ENCODE measurements at regions not wholly inside any gene's neighbourhood (a gene's known extent, or its start where the extent isn't known, plus 50 kb on each side); places are given as distances from the start of the nearest gene placed in this dataset.

DNA sequence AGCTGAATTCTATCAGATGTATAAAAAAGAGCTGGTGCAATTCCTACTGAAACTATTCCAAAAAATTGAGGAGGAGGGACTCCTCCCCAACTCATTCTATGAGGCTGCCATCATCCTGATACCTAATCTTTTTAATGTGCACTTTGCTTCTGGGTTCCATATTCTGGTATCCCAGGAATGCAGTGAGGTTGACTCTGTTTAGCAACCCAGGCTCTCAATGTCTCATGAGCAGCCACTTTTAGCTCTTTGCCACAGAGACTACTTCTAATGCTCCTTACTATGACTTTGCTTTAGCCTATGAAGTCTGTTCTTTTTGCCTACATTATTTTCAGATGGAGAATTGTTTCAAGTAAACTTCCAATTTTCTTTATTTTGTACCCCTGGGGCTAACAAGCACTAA is 185.5 kb upstream of the NRSN1 start (continued):
- TF ChIP-seq, protein P1, sequence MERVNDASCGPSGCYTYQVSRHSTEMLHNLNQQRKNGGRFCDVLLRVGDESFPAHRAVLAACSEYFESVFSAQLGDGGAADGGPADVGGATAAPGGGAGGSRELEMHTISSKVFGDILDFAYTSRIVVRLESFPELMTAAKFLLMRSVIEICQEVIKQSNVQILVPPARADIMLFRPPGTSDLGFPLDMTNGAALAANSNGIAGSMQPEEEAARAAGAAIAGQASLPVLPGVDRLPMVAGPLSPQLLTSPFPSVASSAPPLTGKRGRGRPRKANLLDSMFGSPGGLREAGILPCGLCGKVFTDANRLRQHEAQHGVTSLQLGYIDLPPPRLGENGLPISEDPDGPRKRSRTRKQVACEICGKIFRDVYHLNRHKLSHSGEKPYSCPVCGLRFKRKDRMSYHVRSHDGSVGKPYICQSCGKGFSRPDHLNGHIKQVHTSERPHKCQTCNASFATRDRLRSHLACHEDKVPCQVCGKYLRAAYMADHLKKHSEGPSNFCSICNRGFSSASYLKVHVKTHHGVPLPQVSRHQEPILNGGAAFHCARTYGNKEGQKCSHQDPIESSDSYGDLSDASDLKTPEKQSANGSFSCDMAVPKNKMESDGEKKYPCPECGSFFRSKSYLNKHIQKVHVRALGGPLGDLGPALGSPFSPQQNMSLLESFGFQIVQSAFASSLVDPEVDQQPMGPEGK (tag by site-specific recombination; IDR thresholded peaks at IDR 0.05): no peak
- TF ChIP-seq ZNF404 (tag by site-specific recombination; IDR thresholded peaks at IDR 0.05) (no peak), ZNF350 (tag by site-specific recombination; IDR thresholded peaks at IDR 0.05) (no peak), RBAK (tag by site-specific recombination; IDR thresholded peaks at IDR 0.05) (no peak), ZNF629 (tag by site-specific recombination; IDR thresholded peaks at IDR 0.05) (no peak), ZBTB21 (tag by site-specific recombination; IDR thresholded peaks at IDR 0.05) (no peak), ZNF48 (tag by site-specific recombination; IDR thresholded peaks at IDR 0.05) (no peak)
- TF ChIP-seq, protein P2, sequence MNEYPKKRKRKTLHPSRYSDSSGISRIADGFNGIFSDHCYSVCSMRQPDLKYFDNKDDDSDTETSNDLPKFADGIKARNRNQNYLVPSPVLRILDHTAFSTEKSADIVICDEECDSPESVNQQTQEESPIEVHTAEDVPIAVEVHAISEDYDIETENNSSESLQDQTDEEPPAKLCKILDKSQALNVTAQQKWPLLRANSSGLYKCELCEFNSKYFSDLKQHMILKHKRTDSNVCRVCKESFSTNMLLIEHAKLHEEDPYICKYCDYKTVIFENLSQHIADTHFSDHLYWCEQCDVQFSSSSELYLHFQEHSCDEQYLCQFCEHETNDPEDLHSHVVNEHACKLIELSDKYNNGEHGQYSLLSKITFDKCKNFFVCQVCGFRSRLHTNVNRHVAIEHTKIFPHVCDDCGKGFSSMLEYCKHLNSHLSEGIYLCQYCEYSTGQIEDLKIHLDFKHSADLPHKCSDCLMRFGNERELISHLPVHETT (tag by site-specific recombination; IDR thresholded peaks at IDR 0.05): no peak
- TF ChIP-seq, protein P3, sequence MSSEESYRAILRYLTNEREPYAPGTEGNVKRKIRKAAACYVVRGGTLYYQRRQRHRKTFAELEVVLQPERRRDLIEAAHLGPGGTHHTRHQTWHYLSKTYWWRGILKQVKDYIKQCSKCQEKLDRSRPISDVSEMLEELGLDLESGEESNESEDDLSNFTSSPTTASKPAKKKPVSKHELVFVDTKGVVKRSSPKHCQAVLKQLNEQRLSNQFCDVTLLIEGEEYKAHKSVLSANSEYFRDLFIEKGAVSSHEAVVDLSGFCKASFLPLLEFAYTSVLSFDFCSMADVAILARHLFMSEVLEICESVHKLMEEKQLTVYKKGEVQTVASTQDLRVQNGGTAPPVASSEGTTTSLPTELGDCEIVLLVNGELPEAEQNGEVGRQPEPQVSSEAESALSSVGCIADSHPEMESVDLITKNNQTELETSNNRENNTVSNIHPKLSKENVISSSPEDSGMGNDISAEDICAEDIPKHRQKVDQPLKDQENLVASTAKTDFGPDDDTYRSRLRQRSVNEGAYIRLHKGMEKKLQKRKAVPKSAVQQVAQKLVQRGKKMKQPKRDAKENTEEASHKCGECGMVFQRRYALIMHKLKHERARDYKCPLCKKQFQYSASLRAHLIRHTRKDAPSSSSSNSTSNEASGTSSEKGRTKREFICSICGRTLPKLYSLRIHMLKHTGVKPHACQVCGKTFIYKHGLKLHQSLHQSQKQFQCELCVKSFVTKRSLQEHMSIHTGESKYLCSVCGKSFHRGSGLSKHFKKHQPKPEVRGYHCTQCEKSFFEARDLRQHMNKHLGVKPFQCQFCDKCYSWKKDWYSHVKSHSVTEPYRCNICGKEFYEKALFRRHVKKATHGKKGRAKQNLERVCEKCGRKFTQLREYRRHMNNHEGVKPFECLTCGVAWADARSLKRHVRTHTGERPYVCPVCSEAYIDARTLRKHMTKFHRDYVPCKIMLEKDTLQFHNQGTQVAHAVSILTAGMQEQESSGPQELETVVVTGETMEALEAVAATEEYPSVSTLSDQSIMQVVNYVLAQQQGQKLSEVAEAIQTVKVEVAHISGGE (tag by site-specific recombination; conservative IDR thresholded peaks at IDR 0.05; ENCODE audit: low read depth): no peak

DNA sequence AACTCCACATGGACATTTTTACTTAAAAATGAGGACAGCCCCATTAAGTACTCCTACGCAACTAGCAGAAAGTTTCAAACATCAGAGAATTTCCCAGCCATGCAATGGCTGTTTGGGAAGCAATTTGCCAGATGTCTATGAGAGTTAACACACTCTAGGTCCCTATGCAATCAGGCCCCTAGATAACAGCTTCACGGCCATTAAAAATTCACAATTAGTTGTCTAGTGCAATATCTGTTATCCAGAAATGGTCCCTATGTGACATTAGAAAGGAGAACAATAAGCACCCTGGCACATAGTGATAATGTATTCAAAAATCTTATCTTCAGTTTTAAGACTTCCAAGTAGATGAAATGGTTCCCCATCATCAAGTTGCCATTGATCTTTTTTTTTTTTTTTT is 174.3 kb upstream of the NRSN1 start:
- CTCF ChIA-PET: no interaction called here
- POLR2A ChIA-PET: interaction anchor here (0.7 kb wide), 1 partner anchor 65 kb away, joined by 3 read pairs; no protein-coding TSS in a partner anchor
- Histone ChIP-seq H3K9me3 (ENCODE audit: control insufficient read depth, insufficient read depth, low read depth, low read length) (no peaks in the 10 kb centered on the region), H3K36me3 (ENCODE audit: control insufficient read depth in 2 of 2, insufficient read depth in 1 of 2, low read length in 2 of 2) (no peaks in the 10 kb centered on the region), H3K4me3 (ENCODE audit: low read depth, low read length) (no peak overlapping the region), H3K27ac (ENCODE audit: extremely low read depth, low read depth, low read length) (no peak overlapping the region), H3K4me1 (ENCODE audit: control insufficient read depth, insufficient read depth, low read length) (no peaks in the 10 kb centered on the region)
- TF ChIP-seq, protein P4, sequence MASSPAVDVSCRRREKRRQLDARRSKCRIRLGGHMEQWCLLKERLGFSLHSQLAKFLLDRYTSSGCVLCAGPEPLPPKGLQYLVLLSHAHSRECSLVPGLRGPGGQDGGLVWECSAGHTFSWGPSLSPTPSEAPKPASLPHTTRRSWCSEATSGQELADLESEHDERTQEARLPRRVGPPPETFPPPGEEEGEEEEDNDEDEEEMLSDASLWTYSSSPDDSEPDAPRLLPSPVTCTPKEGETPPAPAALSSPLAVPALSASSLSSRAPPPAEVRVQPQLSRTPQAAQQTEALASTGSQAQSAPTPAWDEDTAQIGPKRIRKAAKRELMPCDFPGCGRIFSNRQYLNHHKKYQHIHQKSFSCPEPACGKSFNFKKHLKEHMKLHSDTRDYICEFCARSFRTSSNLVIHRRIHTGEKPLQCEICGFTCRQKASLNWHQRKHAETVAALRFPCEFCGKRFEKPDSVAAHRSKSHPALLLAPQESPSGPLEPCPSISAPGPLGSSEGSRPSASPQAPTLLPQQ (tag by site-specific recombination; IDR thresholded peaks at IDR 0.05): no peak
- TF ChIP-seq BCL11B (tag by site-specific recombination; IDR thresholded peaks at IDR 0.05; ENCODE audit: low read depth): no peak
- no peak for TF ChIP-seq ZNF600 (tag by site-specific recombination; IDR thresholded peaks at IDR 0.05)
- no peak for TF ChIP-seq ZNF133 (tag by site-specific recombination; IDR thresholded peaks at IDR 0.05)
- no peak for TF ChIP-seq ZNF626 (tag by site-specific recombination; IDR thresholded peaks at IDR 0.05)
- TF ChIP-seq ZNF138 (tag by site-specific recombination; IDR thresholded peaks at IDR 0.05; ENCODE audit: borderline replicate concordance): no peak
- TF ChIP-seq WT1 (tag by site-specific recombination; IDR thresholded peaks at IDR 0.05): no peak
- TF ChIP-seq ZNF571 (tag by site-specific recombination; IDR thresholded peaks at IDR 0.05): no peak
- TF ChIP-seq ZNF302 (tag by site-specific recombination; IDR thresholded peaks at IDR 0.05; ENCODE audit: low read depth): no peak
- TF ChIP-seq, protein P5, sequence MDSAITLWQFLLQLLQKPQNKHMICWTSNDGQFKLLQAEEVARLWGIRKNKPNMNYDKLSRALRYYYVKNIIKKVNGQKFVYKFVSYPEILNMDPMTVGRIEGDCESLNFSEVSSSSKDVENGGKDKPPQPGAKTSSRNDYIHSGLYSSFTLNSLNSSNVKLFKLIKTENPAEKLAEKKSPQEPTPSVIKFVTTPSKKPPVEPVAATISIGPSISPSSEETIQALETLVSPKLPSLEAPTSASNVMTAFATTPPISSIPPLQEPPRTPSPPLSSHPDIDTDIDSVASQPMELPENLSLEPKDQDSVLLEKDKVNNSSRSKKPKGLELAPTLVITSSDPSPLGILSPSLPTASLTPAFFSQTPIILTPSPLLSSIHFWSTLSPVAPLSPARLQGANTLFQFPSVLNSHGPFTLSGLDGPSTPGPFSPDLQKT (IDR thresholded peaks at IDR 0.05; ENCODE audit: borderline replicate concordance, low read depth, low read length): no peak
- TF ChIP-seq, protein P6, sequence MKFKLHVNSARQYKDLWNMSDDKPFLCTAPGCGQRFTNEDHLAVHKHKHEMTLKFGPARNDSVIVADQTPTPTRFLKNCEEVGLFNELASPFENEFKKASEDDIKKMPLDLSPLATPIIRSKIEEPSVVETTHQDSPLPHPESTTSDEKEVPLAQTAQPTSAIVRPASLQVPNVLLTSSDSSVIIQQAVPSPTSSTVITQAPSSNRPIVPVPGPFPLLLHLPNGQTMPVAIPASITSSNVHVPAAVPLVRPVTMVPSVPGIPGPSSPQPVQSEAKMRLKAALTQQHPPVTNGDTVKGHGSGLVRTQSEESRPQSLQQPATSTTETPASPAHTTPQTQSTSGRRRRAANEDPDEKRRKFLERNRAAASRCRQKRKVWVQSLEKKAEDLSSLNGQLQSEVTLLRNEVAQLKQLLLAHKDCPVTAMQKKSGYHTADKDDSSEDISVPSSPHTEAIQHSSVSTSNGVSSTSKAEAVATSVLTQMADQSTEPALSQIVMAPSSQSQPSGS (tag by site-specific recombination; IDR thresholded peaks at IDR 0.05; ENCODE audit: low read depth): no peak
- no peak for TF ChIP-seq ZNF274 (IDR thresholded peaks at IDR 0.05; ENCODE audit: low read length)
- no peak for TF ChIP-seq ZNF274 (tag by site-specific recombination; IDR thresholded peaks at IDR 0.05; ENCODE audit: borderline replicate concordance)
- TF ChIP-seq, protein P1 (tag by site-specific recombination; IDR thresholded peaks at IDR 0.05): no peak
- TF ChIP-seq ZNF214 (tag by site-specific recombination; IDR thresholded peaks at IDR 0.05; ENCODE audit: borderline replicate concordance): no peak
- TF ChIP-seq SCRT1 (tag by site-specific recombination; IDR thresholded peaks at IDR 0.05; ENCODE audit: borderline replicate concordance): no peak
- no peak for TF ChIP-seq ZNF629 (tag by site-specific recombination; IDR thresholded peaks at IDR 0.05)
